H1 (cell line): ENCODE measurements at regions not wholly inside any gene's neighbourhood (a gene's known extent, or its start where the extent isn't known, plus 50 kb on each side); places are given as distances from the start of the nearest gene placed in this dataset.

Source experiments
- EGR1 ChIP-seq: IDR thresholded peaks from 2 replicates; pipeline ENCODE4 v1.6.1; 2011; ENCODE audit warnings: low read depth, low read length, borderline replicate concordance
- GABPA ChIP-seq: IDR thresholded peaks from 2 replicates; pipeline ENCODE4 v1.6.1; 2011; ENCODE audit warnings: mild to moderate bottlenecking, low read length, moderate library complexity, borderline replicate concordance; ENCODE audit not compliant: insufficient read depth
- HDAC2 ChIP-seq, 2 experiments: fragments of 300-600 bp in 1 of 2; sonication (generic) in 1 of 2; IDR thresholded peaks; 2 replicates each; pipeline ENCODE4 v1.6.1; 2011 to 2012; ENCODE audit warnings: low read depth in 2 of 2, low read length in 2 of 2, mild to moderate bottlenecking in 2 of 2, moderate library complexity in 2 of 2, borderline replicate concordance in 1 of 2, inconsistent platforms in 1 of 2
- JUN ChIP-seq: IDR thresholded peaks from 2 replicates; pipeline ENCODE4 v1.6.1; 2011; ENCODE audit warnings: low read depth, mild to moderate bottlenecking, improper control_type of control experiment, low read length
- POLR2AphosphoS5 ChIP-seq: IDR thresholded peaks from 2 replicates; pipeline ENCODE4 v1.6.1; 2011; ENCODE audit warnings: low read depth, low read length
- RXRA ChIP-seq: IDR thresholded peaks from 2 replicates; pipeline ENCODE4 v1.6.1; 2011; ENCODE audit warnings: low read depth, mild to moderate bottlenecking, low read length, moderate library complexity; ENCODE audit not compliant: insufficient read depth
- SIN3A ChIP-seq, 2 experiments: IDR thresholded peaks in 1 of 2; conservative IDR thresholded peaks in 1 of 2; 2 replicates each; pipeline ENCODE4 v1.6.1; 2011 to 2012; ENCODE audit warnings: low read length in 2 of 2, improper control_type of control experiment in 1 of 2, low read depth in 1 of 2, mild to moderate bottlenecking in 1 of 2
- SRF ChIP-seq: IDR thresholded peaks from 2 replicates; pipeline ENCODE4 v1.6.1; 2011; ENCODE audit warnings: mild to moderate bottlenecking, low read depth, low read length, moderate library complexity
- ZNF274 ChIP-seq: IDR thresholded peaks from 2 replicates; pipeline ENCODE4 v1.7.0; 2012; ENCODE audit warnings: low read length, borderline replicate concordance; ENCODE audit errors: extremely low read depth
- TF ChIP-seq, protein P1 (sequence below), 3 experiments: IDR thresholded peaks; 1 replicate in 2 of 3; 2 replicates in 1 of 3; pipeline versions ENCODE4 v1.5.1 to v1.6.1; 2011; ENCODE audit warnings: low read length in 3 of 3, mild to moderate bottlenecking in 3 of 3, inconsistent platforms in 2 of 3, low read depth in 1 of 3, moderate library complexity in 1 of 3; ENCODE audit not compliant: insufficient read depth in 1 of 3; ENCODE audit errors: control extremely low read depth in 1 of 3

DNA sequence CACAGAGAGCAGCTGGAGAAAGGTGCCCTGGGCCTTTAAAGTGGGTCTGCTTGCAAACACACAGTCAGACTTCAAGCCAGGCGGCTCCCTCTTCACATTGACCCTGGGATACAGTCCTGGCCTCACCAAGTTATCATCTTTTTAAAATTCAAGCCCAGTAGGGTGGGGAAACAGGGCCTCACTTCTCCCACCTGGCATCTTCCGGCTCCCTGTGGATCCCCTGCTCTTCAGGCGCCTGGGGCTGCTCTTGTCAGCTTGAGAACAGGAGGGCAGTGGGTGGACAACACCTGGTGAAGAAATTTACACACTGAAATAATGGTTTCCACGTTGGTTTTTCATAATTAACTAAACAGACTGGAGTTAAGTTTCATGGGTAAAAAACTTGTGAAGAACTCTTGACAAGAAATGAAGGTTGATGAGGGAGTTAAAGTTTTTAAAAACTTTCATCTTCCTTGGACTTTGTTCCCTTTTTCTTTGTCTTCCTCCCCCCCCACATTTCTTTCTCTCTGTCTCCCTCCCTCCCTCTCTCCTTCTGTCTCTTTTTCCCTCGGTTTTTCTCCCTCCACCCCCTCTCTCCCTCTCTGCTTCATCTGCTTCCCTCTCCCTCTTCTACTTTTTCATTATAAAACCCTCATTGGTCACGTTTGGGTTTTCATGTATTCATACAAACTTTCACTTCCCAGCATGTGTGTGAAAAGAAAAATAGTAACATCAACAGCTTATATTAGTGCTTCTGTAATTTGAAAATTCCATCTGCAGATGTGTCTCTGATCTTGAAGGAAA, 219.6 kb downstream of the DMRT2 start:
- TF ChIP-seq, protein P1, sequence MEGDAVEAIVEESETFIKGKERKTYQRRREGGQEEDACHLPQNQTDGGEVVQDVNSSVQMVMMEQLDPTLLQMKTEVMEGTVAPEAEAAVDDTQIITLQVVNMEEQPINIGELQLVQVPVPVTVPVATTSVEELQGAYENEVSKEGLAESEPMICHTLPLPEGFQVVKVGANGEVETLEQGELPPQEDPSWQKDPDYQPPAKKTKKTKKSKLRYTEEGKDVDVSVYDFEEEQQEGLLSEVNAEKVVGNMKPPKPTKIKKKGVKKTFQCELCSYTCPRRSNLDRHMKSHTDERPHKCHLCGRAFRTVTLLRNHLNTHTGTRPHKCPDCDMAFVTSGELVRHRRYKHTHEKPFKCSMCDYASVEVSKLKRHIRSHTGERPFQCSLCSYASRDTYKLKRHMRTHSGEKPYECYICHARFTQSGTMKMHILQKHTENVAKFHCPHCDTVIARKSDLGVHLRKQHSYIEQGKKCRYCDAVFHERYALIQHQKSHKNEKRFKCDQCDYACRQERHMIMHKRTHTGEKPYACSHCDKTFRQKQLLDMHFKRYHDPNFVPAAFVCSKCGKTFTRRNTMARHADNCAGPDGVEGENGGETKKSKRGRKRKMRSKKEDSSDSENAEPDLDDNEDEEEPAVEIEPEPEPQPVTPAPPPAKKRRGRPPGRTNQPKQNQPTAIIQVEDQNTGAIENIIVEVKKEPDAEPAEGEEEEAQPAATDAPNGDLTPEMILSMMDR (IDR thresholded peaks at IDR 0.05; ENCODE audit: control extremely low read depth in 1 of 3, insufficient read depth in 1 of 3, low read depth in 1 of 3, low read length in 3 of 3), result no peak
- TF ChIP-seq JUN, result no peak
- no peak for TF ChIP-seq EGR1
- TF ChIP-seq RXRA, result no peak
- no peak for TF ChIP-seq POLR2AphosphoS5
- TF ChIP-seq SRF, result no peak
- no peak for TF ChIP-seq GABPA
- TF ChIP-seq HDAC2 (IDR thresholded peaks at IDR 0.05; ENCODE audit: borderline replicate concordance in 1 of 2, low read depth in 2 of 2, low read length in 2 of 2), result no peak
- TF ChIP-seq SIN3A (conservative IDR thresholded peaks at IDR 0.05 in 1 of 2, IDR thresholded peaks at IDR 0.05 in 1 of 2; ENCODE audit: low read depth in 1 of 2, low read length in 2 of 2), result no peak
- TF ChIP-seq ZNF274, result no peak
